MM.1S (cell line): ENCODE measurements at regions not wholly inside any gene's neighbourhood (a gene's known extent, or its start where the extent isn't known, plus 50 kb on each side); places are given as distances from the start of the nearest gene placed in this dataset.

ENCODE experiments used
- DNase-seq: peaks from one replicate; pipeline ENCODE4 v3.0.0-alpha.2; 2015
- H2AFZ ChIP-seq: fragments of 300-600 bp; sonication (generic); 2 replicates; pipeline ENCODE4 v1.6.0; 2016; ENCODE audit warnings: antibody characterized with exemption, low read length
- H3F3A ChIP-seq: fragments of 300-600 bp; sonication (generic); 2 replicates; pipeline ENCODE4 v1.6.1; 2016; ENCODE audit warnings: mild to moderate bottlenecking, antibody characterized with exemption, low read length, moderate library complexity, mixed read lengths; ENCODE audit not compliant: insufficient read depth
- H3K27ac ChIP-seq: fragments of 300-600 bp; sonication (generic); 2 replicates; pipeline ENCODE4 v1.5.1; 2016; ENCODE audit warnings: mild to moderate bottlenecking, low read length
- H3K27me3 ChIP-seq: fragments of 300-600 bp; sonication (generic); replicated peaks from 2 replicates; pipeline ENCODE4 v1.6.0; 2016; ENCODE audit warnings: low read length; ENCODE audit not compliant: insufficient read depth
- H3K36me3 ChIP-seq: fragments of 300-600 bp; sonication (generic); replicated peaks from 2 replicates; pipeline ENCODE4 v1.6.1; 2016; ENCODE audit warnings: mild to moderate bottlenecking, low read length, mixed read lengths; ENCODE audit not compliant: insufficient read depth
- H3K4me1 ChIP-seq: fragments of 300-600 bp; sonication (generic); 2 replicates; pipeline ENCODE4 v1.6.1; 2016; ENCODE audit warnings: low read length, mixed read lengths
- H3K4me2 ChIP-seq: fragments of 300-600 bp; sonication (generic); 2 replicates; pipeline ENCODE4 v1.6.0; 2016; ENCODE audit warnings: low read depth, low read length
- H3K4me3 ChIP-seq: fragments of 300-600 bp; sonication (generic); 2 replicates; pipeline ENCODE4 v1.5.1; 2016; ENCODE audit warnings: low read length, mixed read lengths
- H3K79me2 ChIP-seq: fragments of 300-600 bp; sonication (generic); 2 replicates; pipeline ENCODE4 v1.6.1; 2016; ENCODE audit warnings: mixed run types, low read length, mixed read lengths
- H3K9ac ChIP-seq: fragments of 300-600 bp; sonication (generic); 2 replicates; pipeline ENCODE4 v1.6.1; 2016; ENCODE audit warnings: low read length, mixed read lengths
- H3K9me2 ChIP-seq: fragments of 300-600 bp; sonication (generic); replicated peaks from 2 replicates; pipeline ENCODE4 v1.6.1; 2016; ENCODE audit warnings: mild to moderate bottlenecking, low read length, mixed read lengths; ENCODE audit not compliant: insufficient read depth
- H3K9me3 ChIP-seq: fragments of 300-600 bp; sonication (generic); replicated peaks from 2 replicates; pipeline ENCODE4 v1.6.1; 2016; ENCODE audit warnings: mild to moderate bottlenecking, low read length, mixed read lengths; ENCODE audit not compliant: insufficient read depth
- H4K20me1 ChIP-seq: fragments of 300-600 bp; sonication (generic); 2 replicates; pipeline ENCODE4 v1.6.1; 2016; ENCODE audit warnings: mild to moderate bottlenecking, low read length, moderate library complexity, mixed read lengths; ENCODE audit not compliant: insufficient read depth
- CTCF ChIP-seq: fragments of 300-600 bp; sonication (generic); IDR thresholded peaks from 2 replicates; pipeline ENCODE4 v1.5.1; 2016; ENCODE audit warnings: antibody characterized with exemption, low read length, mixed read lengths
- EZH2 ChIP-seq: fragments of 300-600 bp; sonication (generic); optimal IDR thresholded peaks from 2 replicates; pipeline ENCODE3; 2017; ENCODE audit warnings: low read depth, mild to moderate bottlenecking, antibody characterized with exemption, low read length, mixed read lengths
- EZH2phosphoT487 ChIP-seq: fragments of 300-600 bp; sonication (generic); IDR thresholded peaks from 2 replicates; pipeline ENCODE4 v1.6.1; 2018; ENCODE audit warnings: antibody characterized with exemption, low read length

DNA sequence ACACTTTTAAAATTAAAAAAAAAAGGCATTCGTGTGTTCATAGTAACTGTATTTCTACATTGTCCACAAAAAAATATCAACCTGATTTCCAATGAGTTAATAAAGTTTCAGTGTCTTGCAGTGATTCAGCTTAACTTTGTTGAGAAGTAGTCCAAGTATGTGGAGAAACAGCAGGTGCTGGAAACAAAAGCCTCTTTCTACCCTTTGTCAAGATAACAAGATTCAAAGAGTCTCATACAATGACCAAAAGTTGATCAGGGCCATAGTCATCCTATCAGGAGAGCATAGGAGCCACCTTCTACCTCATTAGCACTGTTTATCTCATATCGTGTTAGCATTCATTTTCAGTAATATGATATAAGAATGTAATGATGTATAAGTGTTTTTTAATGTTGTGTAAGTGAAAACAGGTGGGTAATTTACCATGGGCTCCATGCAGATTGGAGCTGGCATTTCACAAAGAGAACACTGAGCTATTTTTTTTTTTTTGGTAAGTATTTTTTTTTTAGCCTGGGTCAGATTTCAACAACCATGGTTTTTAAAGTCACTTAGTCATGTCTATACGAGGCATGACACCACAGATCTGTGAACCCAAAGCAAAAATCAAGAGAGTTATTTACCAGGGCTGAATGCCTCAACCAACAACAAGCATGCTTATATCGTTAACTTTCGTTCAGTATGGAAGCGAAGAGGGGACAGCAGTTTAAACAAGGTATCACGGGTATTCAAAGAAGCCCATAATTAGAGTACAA, 165.0 kb upstream of the ZNF521 start:
- Histone ChIP-seq H3K27ac (no peak overlapping the region), H3K36me3 (no peaks in the 10 kb centered on the region), H3K4me2 (no peak overlapping the region), H3K9ac (no peak overlapping the region), H3K79me2 (no peaks in the 10 kb centered on the region), H3K27me3 (no peaks in the 10 kb centered on the region), H3K9me3 (no peaks in the 10 kb centered on the region), H3K9me2 (no peaks in the 10 kb centered on the region), H3K4me1 (peaks cover 10% of the 10 kb centered on the region), H4K20me1 (no peaks in the 10 kb centered on the region), H2AFZ (no peak overlapping the region), H3K4me3 (no peak overlapping the region), H3F3A (no peaks in the 10 kb centered on the region; the same call in 1 of the 2 replicates)
- no peak for TF ChIP-seq CTCF
- no peak for TF ChIP-seq EZH2phosphoT487
- TF ChIP-seq EZH2 = no peak
- DNase-seq = no peak

- Histone ChIP-seq H3K27ac (no peak overlapping the region), H3K9ac (no peak overlapping the region), H3K27me3 (no peaks in the 10 kb centered on the region), H2AFZ (no peak overlapping the region), H4K20me1 (no peaks in the 10 kb centered on the region), H3K36me3 (no peaks in the 10 kb centered on the region), H3K9me2 (no peaks in the 10 kb centered on the region), H3K4me3 (no peak overlapping the region), H3K4me2 (no peak overlapping the region), H3K79me2 (no peaks in the 10 kb centered on the region), H3K9me3 (no peaks in the 10 kb centered on the region), H3F3A (no peaks in the 10 kb centered on the region; the same call in 1 of the 2 replicates), H3K4me1 (peaks cover 10% of the 10 kb centered on the region)
- TF ChIP-seq EZH2phosphoT487 = no peak
- TF ChIP-seq EZH2 = no peak
- no peak for TF ChIP-seq CTCF
- no peak for DNase-seq
Observed at GRCh38 chr18:25516121-25516520, 164.2 kb upstream of the ZNF521 start.

- no peaks in the 10 kb centered on the region for H3K4me1 ChIP-seq
- no peaks in the 10 kb centered on the region for H4K20me1 ChIP-seq
- H3K9me2 ChIP-seq = no peaks in the 10 kb centered on the region
- no peak overlapping the region for H3K4me3 ChIP-seq
- no peak overlapping the region for H3K27ac ChIP-seq
- no peaks in the 10 kb centered on the region for H3F3A ChIP-seq
- no peaks in the 10 kb centered on the region for H3K79me2 ChIP-seq
- no peaks in the 10 kb centered on the region for H3K9me3 ChIP-seq
- TF ChIP-seq EZH2phosphoT487 (no peak), EZH2 (no peak)
- H3K4me2 ChIP-seq = no peak overlapping the region
- no peak for DNase-seq
- no peak overlapping the region for H2AFZ ChIP-seq
- no peaks in the 10 kb centered on the region for H3K36me3 ChIP-seq
- H3K27me3 ChIP-seq = no peaks in the 10 kb centered on the region
- no peak overlapping the region for H3K9ac ChIP-seq
Observed at GRCh38 chr18:25510096-25510495, 158.1 kb upstream of the ZNF521 start.

- no peaks in the 10 kb centered on the region for H3K4me1 ChIP-seq
- no peaks in the 10 kb centered on the region for H3F3A ChIP-seq
- H4K20me1 ChIP-seq = no peaks in the 10 kb centered on the region
- H3K9ac ChIP-seq = no peak overlapping the region
- no peaks in the 10 kb centered on the region for H3K27me3 ChIP-seq
- H3K9me3 ChIP-seq = no peaks in the 10 kb centered on the region
- TF ChIP-seq EZH2phosphoT487 (no peak), CTCF (no peak), EZH2 (no peak)
- H3K4me2 ChIP-seq = no peak overlapping the region
- no peaks in the 10 kb centered on the region for H3K36me3 ChIP-seq
- H3K4me3 ChIP-seq = no peak overlapping the region
- no peaks in the 10 kb centered on the region for H3K79me2 ChIP-seq
- no peaks in the 10 kb centered on the region for H3K9me2 ChIP-seq
- H2AFZ ChIP-seq = no peak overlapping the region
- DNase-seq = no peak
- H3K27ac ChIP-seq = no peak overlapping the region
Observed at GRCh38 chr18:25503567-25504081, 151.7 kb upstream of the ZNF521 start.
